MM.1S (cell line): ENCODE measurements at regions not wholly inside any gene's neighbourhood (a gene's known extent, or its start where the extent isn't known, plus 50 kb on each side); places are given as distances from the start of the nearest gene placed in this dataset.

Source experiments
- DNase-seq: peaks from one replicate; pipeline ENCODE4 v3.0.0-alpha.2; 2015
- H2AFZ ChIP-seq: fragments of 300-600 bp; sonication (generic); 2 replicates; pipeline ENCODE4 v1.6.0; 2016; ENCODE audit warnings: antibody characterized with exemption, low read length
- H3F3A ChIP-seq: fragments of 300-600 bp; sonication (generic); 2 replicates; pipeline ENCODE4 v1.6.1; 2016; ENCODE audit warnings: mild to moderate bottlenecking, antibody characterized with exemption, low read length, moderate library complexity, mixed read lengths; ENCODE audit not compliant: insufficient read depth
- H3K27ac ChIP-seq: fragments of 300-600 bp; sonication (generic); 2 replicates; pipeline ENCODE4 v1.5.1; 2016; ENCODE audit warnings: mild to moderate bottlenecking, low read length
- H3K27me3 ChIP-seq: fragments of 300-600 bp; sonication (generic); replicated peaks from 2 replicates; pipeline ENCODE4 v1.6.0; 2016; ENCODE audit warnings: low read length; ENCODE audit not compliant: insufficient read depth
- H3K36me3 ChIP-seq: fragments of 300-600 bp; sonication (generic); replicated peaks from 2 replicates; pipeline ENCODE4 v1.6.1; 2016; ENCODE audit warnings: mild to moderate bottlenecking, low read length, mixed read lengths; ENCODE audit not compliant: insufficient read depth
- H3K4me1 ChIP-seq: fragments of 300-600 bp; sonication (generic); 2 replicates; pipeline ENCODE4 v1.6.1; 2016; ENCODE audit warnings: low read length, mixed read lengths
- H3K4me2 ChIP-seq: fragments of 300-600 bp; sonication (generic); 2 replicates; pipeline ENCODE4 v1.6.0; 2016; ENCODE audit warnings: low read depth, low read length
- H3K4me3 ChIP-seq: fragments of 300-600 bp; sonication (generic); 2 replicates; pipeline ENCODE4 v1.5.1; 2016; ENCODE audit warnings: low read length, mixed read lengths
- H3K79me2 ChIP-seq: fragments of 300-600 bp; sonication (generic); 2 replicates; pipeline ENCODE4 v1.6.1; 2016; ENCODE audit warnings: mixed run types, low read length, mixed read lengths
- H3K9ac ChIP-seq: fragments of 300-600 bp; sonication (generic); 2 replicates; pipeline ENCODE4 v1.6.1; 2016; ENCODE audit warnings: low read length, mixed read lengths
- H3K9me2 ChIP-seq: fragments of 300-600 bp; sonication (generic); replicated peaks from 2 replicates; pipeline ENCODE4 v1.6.1; 2016; ENCODE audit warnings: mild to moderate bottlenecking, low read length, mixed read lengths; ENCODE audit not compliant: insufficient read depth
- H3K9me3 ChIP-seq: fragments of 300-600 bp; sonication (generic); replicated peaks from 2 replicates; pipeline ENCODE4 v1.6.1; 2016; ENCODE audit warnings: mild to moderate bottlenecking, low read length, mixed read lengths; ENCODE audit not compliant: insufficient read depth
- H4K20me1 ChIP-seq: fragments of 300-600 bp; sonication (generic); 2 replicates; pipeline ENCODE4 v1.6.1; 2016; ENCODE audit warnings: mild to moderate bottlenecking, low read length, moderate library complexity, mixed read lengths; ENCODE audit not compliant: insufficient read depth
- CTCF ChIP-seq: fragments of 300-600 bp; sonication (generic); IDR thresholded peaks from 2 replicates; pipeline ENCODE4 v1.5.1; 2016; ENCODE audit warnings: antibody characterized with exemption, low read length, mixed read lengths
- EZH2 ChIP-seq: fragments of 300-600 bp; sonication (generic); optimal IDR thresholded peaks from 2 replicates; pipeline ENCODE3; 2017; ENCODE audit warnings: low read depth, mild to moderate bottlenecking, antibody characterized with exemption, low read length, mixed read lengths
- EZH2phosphoT487 ChIP-seq: fragments of 300-600 bp; sonication (generic); IDR thresholded peaks from 2 replicates; pipeline ENCODE4 v1.6.1; 2018; ENCODE audit warnings: antibody characterized with exemption, low read length

- Histone ChIP-seq H3K4me2 (no peak overlapping the region), H3K9me2 (no peaks in the 10 kb centered on the region), H3K27me3 (no peaks in the 10 kb centered on the region), H3K79me2 (peaks cover 99% of the 10 kb centered on the region), H3K9me3 (no peaks in the 10 kb centered on the region), H3K36me3 (no peaks in the 10 kb centered on the region), H2AFZ (no peak overlapping the region), H3K4me3 (no peak overlapping the region), H3F3A (peaks cover 14% of the 10 kb centered on the region), H3K27ac (no peak overlapping the region), H3K9ac (no peak overlapping the region), H4K20me1 (no peaks in the 10 kb centered on the region), H3K4me1 (peaks cover 14% of the 10 kb centered on the region)
- no peak for TF ChIP-seq CTCF
- TF ChIP-seq EZH2phosphoT487 = no peak
- no peak for TF ChIP-seq EZH2
- no peak for DNase-seq
These were observed 293.7 kb downstream of the SEC14L1 start for GRCh38 chr17:77434136-77435114.

- no peak overlapping the region for H3K4me3 ChIP-seq
- H3K36me3 ChIP-seq = no peaks in the 10 kb centered on the region
These were observed 294.7 kb downstream of the SEC14L1 start for GRCh38 chr17:77435272-77436057.

GRCh38 chr17:77436058-77436442 lies 295.3 kb downstream of the SEC14L1 start:
- no peaks in the 10 kb centered on the region for H3K36me3 ChIP-seq
- no peak for TF ChIP-seq CTCF
- no peaks in the 10 kb centered on the region for H3K27me3 ChIP-seq
- H4K20me1 ChIP-seq = no peaks in the 10 kb centered on the region
- H3K4me3 ChIP-seq = no peak overlapping the region
- no peak overlapping the region for H2AFZ ChIP-seq
- peaks cover 31% of the 10 kb centered on the region for H3K4me1 ChIP-seq
- H3F3A ChIP-seq = peaks cover 30% of the 10 kb centered on the region
- H3K4me2 ChIP-seq = no peak overlapping the region
- peaks cover 88% of the 10 kb centered on the region for H3K79me2 ChIP-seq
- no peak for DNase-seq
- no peak overlapping the region for H3K9ac ChIP-seq
- no peaks in the 10 kb centered on the region for H3K9me2 ChIP-seq
- H3K27ac ChIP-seq = no peak overlapping the region
- no peaks in the 10 kb centered on the region for H3K9me3 ChIP-seq

More at GRCh38 chr17:77435272-77436057, 294.7 kb downstream of the SEC14L1 start:
- no peak overlapping the region for H3K27ac ChIP-seq
- H2AFZ ChIP-seq = no peak overlapping the region
- peaks cover 25% of the 10 kb centered on the region for H3K4me1 ChIP-seq
- DNase-seq = no peak
- no peaks in the 10 kb centered on the region for H3K9me2 ChIP-seq
- no peaks in the 10 kb centered on the region for H3K27me3 ChIP-seq
- H3K9ac ChIP-seq = no peak overlapping the region
- no peaks in the 10 kb centered on the region for H4K20me1 ChIP-seq
- no peaks in the 10 kb centered on the region for H3K9me3 ChIP-seq
- H3K4me2 ChIP-seq = no peak overlapping the region
- H3F3A ChIP-seq = peaks cover 24% of the 10 kb centered on the region
- peaks cover 93% of the 10 kb centered on the region for H3K79me2 ChIP-seq
- TF ChIP-seq EZH2phosphoT487 = no peak
- TF ChIP-seq EZH2 = no peak
- TF ChIP-seq CTCF = no peak
